Loucy (cell line): ENCODE measurements at regions not wholly inside any gene's neighbourhood (a gene's known extent, or its start where the extent isn't known, plus 50 kb on each side); places are given as distances from the start of the nearest gene placed in this dataset.

Experiments
- H2AFZ ChIP-seq: fragments of 200-600 bp; sonication (generic); 2 replicates; pipeline ENCODE4 v1.6.0; 2016; ENCODE audit warnings: antibody characterized with exemption, mild to moderate bottlenecking, low read length, moderate library complexity
- H3F3A ChIP-seq: fragments of 200-600 bp; 2 replicates; pipeline ENCODE4 v1.6.0; 2016; ENCODE audit warnings: antibody characterized with exemption, low read depth, mild to moderate bottlenecking
- H3K27me3 ChIP-seq: fragments of 200-600 bp; sonication (generic); 2 replicates; pipeline ENCODE4 v1.6.1; 2014; ENCODE audit warnings: low read length, mild to moderate bottlenecking; ENCODE audit not compliant: insufficient read depth, poor library complexity, severe bottlenecking
- H3K36me3 ChIP-seq: fragments of 200-600 bp; sonication (generic); 2 replicates; pipeline ENCODE4 v1.6.1; 2016; ENCODE audit warnings: low read length; ENCODE audit not compliant: insufficient read depth
- H3K4me1 ChIP-seq: fragments of 200-600 bp; sonication (generic); 2 replicates; pipeline ENCODE4 v1.5.1; 2014; ENCODE audit warnings: low read length, mild to moderate bottlenecking; ENCODE audit not compliant: insufficient read depth, poor library complexity, severe bottlenecking
- H3K4me2 ChIP-seq: fragments of 200-600 bp; sonication (generic); 2 replicates; pipeline ENCODE4 v1.6.0; 2014; ENCODE audit warnings: antibody characterized with exemption, low read length, low read depth, mild to moderate bottlenecking; ENCODE audit not compliant: poor library complexity, severe bottlenecking
- H3K4me3 ChIP-seq: fragments of 200-600 bp; sonication (generic); 2 replicates; pipeline ENCODE4 v1.5.1; 2014; ENCODE audit warnings: low read length, mild to moderate bottlenecking, mixed read lengths; ENCODE audit not compliant: poor library complexity, severe bottlenecking
- H3K79me2 ChIP-seq: fragments of 200-600 bp; sonication (generic); 2 replicates; pipeline ENCODE4 v1.6.1; 2014; ENCODE audit warnings: low read length; ENCODE audit not compliant: insufficient read depth
- H3K9ac ChIP-seq: fragments of 200-600 bp; sonication (generic); 2 replicates; pipeline ENCODE4 v1.6.0; 2014; ENCODE audit warnings: mild to moderate bottlenecking, low read depth, low read length, moderate library complexity; ENCODE audit not compliant: poor library complexity, severe bottlenecking
- H3K9me2 ChIP-seq: fragments of 200-600 bp; sonication (generic); replicated peaks from 2 replicates; pipeline ENCODE4 v1.6.1; 2016; ENCODE audit warnings: low read depth, low read length, mixed read lengths
- H3K9me3 ChIP-seq: fragments of 200-600 bp; sonication (generic); 2 replicates; pipeline ENCODE4 v1.6.1; 2014; ENCODE audit warnings: mild to moderate bottlenecking, antibody characterized with exemption, low read length, low read depth; ENCODE audit not compliant: insufficient read depth
- H4K20me1 ChIP-seq: fragments of 200-600 bp; sonication (generic); 2 replicates; pipeline ENCODE4 v1.6.0; 2014; ENCODE audit warnings: antibody characterized with exemption, low read length, mild to moderate bottlenecking; ENCODE audit not compliant: insufficient read depth, poor library complexity, severe bottlenecking
- CTCF ChIP-seq: fragments of 200-600 bp; sonication (generic); conservative IDR thresholded peaks from 2 replicates; pipeline ENCODE4 v1.5.1; 2014; ENCODE audit warnings: mild to moderate bottlenecking, antibody characterized with exemption, low read length
- EZH2phosphoT487 ChIP-seq: fragments of 200-600 bp; IDR thresholded peaks from 2 replicates; pipeline ENCODE4 v1.6.1; 2018; ENCODE audit warnings: antibody characterized with exemption, mild to moderate bottlenecking, moderate library complexity, borderline replicate concordance

- no peak for TF ChIP-seq CTCF
- TF ChIP-seq EZH2phosphoT487, result no peak
Observed at GRCh38 chr1:60274422-60275290, 201.1 kb upstream of the C1orf87 start.

DNA sequence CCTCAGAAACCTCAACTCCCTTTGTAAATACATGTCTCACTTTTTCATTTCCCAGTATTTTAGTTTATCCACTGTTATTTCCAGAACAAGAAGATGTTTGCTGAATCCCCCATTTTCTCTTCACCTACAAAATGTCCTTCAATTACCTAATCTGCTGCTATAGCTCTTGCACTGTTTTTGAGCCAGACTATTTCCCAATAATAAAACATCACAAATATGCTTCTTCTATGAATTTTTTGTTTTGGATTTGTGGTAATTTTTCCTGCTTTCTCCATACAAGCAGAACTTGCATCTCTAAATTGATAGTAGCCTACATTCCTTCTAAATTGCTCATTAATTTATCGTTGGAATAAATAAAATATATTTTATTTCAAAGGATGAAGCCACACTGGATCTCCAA lies 199.6 kb upstream of the C1orf87 start:
- no peaks in the 10 kb centered on the region for H4K20me1 ChIP-seq
- no peak for TF ChIP-seq EZH2phosphoT487
- TF ChIP-seq CTCF, result no peak
- H3K4me1 ChIP-seq, result peaks cover 4% of the 10 kb centered on the region
- H3K36me3 ChIP-seq, result no peaks in the 10 kb centered on the region
- no peak overlapping the region for H3K4me2 ChIP-seq
- H3K9me2 ChIP-seq, result no peaks in the 10 kb centered on the region
- H3K9ac ChIP-seq, result no peak overlapping the region
- no peaks in the 10 kb centered on the region for H3K79me2 ChIP-seq
- no peaks in the 10 kb centered on the region for H3K9me3 ChIP-seq
- no peaks in the 10 kb centered on the region for H3K27me3 ChIP-seq
- H3F3A ChIP-seq, result no peaks in the 10 kb centered on the region
- no peak overlapping the region for H2AFZ ChIP-seq
- no peak overlapping the region for H3K4me3 ChIP-seq

More at GRCh38 chr1:60274422-60275290, 201.1 kb upstream of the C1orf87 start:
- no peak overlapping the region for H3K4me2 ChIP-seq
- no peaks in the 10 kb centered on the region for H3K79me2 ChIP-seq
- no peak overlapping the region for H3K4me3 ChIP-seq
- H3F3A ChIP-seq, result no peaks in the 10 kb centered on the region
- no peaks in the 10 kb centered on the region for H3K27me3 ChIP-seq
- peaks cover 5% of the 10 kb centered on the region for H3K4me1 ChIP-seq
- no peaks in the 10 kb centered on the region for H3K9me2 ChIP-seq
- no peak overlapping the region for H2AFZ ChIP-seq
- H4K20me1 ChIP-seq, result no peaks in the 10 kb centered on the region
- no peak overlapping the region for H3K9ac ChIP-seq
- no peaks in the 10 kb centered on the region for H3K9me3 ChIP-seq
- H3K36me3 ChIP-seq, result no peaks in the 10 kb centered on the region

- H3K4me3 ChIP-seq, result no peak overlapping the region
Observed at GRCh38 chr1:60271041-60271440, 197.5 kb upstream of the C1orf87 start.

More at GRCh38 chr1:60271041-60271440, 197.5 kb upstream of the C1orf87 start:
- H3K79me2 ChIP-seq, result no peaks in the 10 kb centered on the region
- H3K4me1 ChIP-seq, result no peaks in the 10 kb centered on the region
- H3K27me3 ChIP-seq, result no peaks in the 10 kb centered on the region
- no peak overlapping the region for H2AFZ ChIP-seq
- no peaks in the 10 kb centered on the region for H3K9me3 ChIP-seq
- H3F3A ChIP-seq, result no peaks in the 10 kb centered on the region
- H4K20me1 ChIP-seq, result no peaks in the 10 kb centered on the region
- no peak for TF ChIP-seq EZH2phosphoT487
- no peak for TF ChIP-seq CTCF
- no peaks in the 10 kb centered on the region for H3K36me3 ChIP-seq
- no peak overlapping the region for H3K9ac ChIP-seq
- H3K9me2 ChIP-seq, result no peaks in the 10 kb centered on the region
- no peak overlapping the region for H3K4me2 ChIP-seq
